ENCODE measurements at regions not wholly inside any gene's neighbourhood (a gene's known extent, or its start where the extent isn't known, plus 50 kb on each side); places are given as distances from the start of the nearest gene placed in this dataset.

GRCh38 chr13:47675871-47676270, 325.2 kb downstream of the SUCLA2 start:
- POLR2A ChIA-PET = no interaction called here

DNA sequence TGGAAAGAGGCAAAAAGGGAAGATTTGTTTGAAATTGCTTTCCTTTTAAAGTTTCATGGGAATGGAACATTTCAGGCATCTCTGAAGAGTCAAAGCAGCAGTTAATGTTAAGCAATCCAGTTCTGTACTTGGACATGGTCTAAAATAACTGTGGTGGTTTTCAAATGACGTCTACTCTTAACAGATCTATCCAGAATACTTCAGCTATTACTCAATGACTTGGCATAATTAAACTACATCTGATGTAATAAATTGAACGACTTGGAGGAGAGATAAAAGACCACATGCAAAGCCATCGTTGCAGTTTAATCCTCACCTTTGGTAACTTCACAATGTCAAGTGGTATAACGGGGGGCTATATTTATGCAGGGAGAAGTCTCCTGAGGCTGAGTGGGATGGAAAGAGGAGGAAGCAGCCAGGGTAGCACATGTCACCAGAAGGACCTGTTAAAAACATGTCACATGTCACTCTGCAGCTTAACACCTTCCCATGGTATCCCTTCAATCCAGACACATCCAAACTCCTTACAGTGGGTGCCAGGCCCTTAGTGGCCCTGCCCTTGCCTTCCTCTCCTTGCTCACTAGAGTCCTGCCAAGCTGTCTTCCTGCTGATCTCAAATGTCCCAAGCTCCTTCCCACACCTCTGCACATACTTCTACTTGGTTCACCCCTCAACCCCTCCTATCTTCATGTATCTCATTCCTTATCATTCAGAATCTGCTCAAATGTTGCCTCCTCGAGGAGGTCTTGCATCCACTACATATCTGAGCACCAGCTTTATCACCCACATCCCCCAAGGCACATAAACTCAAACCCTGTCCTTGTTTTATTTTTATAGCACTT, 327.8 kb downstream of the SUCLA2 start:
- no peaks in the 10 kb centered on the region for H3K9me3 Mint-ChIP-seq
- no peak for ATAC-seq (ENCODE audit: poor library complexity)
- POLR2A ChIA-PET = no interaction called here
- TF ChIP-seq, protein P1, sequence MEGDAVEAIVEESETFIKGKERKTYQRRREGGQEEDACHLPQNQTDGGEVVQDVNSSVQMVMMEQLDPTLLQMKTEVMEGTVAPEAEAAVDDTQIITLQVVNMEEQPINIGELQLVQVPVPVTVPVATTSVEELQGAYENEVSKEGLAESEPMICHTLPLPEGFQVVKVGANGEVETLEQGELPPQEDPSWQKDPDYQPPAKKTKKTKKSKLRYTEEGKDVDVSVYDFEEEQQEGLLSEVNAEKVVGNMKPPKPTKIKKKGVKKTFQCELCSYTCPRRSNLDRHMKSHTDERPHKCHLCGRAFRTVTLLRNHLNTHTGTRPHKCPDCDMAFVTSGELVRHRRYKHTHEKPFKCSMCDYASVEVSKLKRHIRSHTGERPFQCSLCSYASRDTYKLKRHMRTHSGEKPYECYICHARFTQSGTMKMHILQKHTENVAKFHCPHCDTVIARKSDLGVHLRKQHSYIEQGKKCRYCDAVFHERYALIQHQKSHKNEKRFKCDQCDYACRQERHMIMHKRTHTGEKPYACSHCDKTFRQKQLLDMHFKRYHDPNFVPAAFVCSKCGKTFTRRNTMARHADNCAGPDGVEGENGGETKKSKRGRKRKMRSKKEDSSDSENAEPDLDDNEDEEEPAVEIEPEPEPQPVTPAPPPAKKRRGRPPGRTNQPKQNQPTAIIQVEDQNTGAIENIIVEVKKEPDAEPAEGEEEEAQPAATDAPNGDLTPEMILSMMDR (IDR thresholded peaks at IDR 0.05) = no peak
- H3K4me3 ChIP-seq (ENCODE audit: low read length) = no peak overlapping the region
- no peaks in the 10 kb centered on the region for H3K4me1 ChIP-seq (ENCODE audit: insufficient read depth, low read length)
- H3K36me3 ChIP-seq (ENCODE audit: insufficient read depth, low read length) = no peaks in the 10 kb centered on the region
- no peak overlapping the region for H3K4me3 Mint-ChIP-seq
- H3K4me1 Mint-ChIP-seq (ENCODE audit: low read depth) = no peaks in the 10 kb centered on the region
- no peaks in the 10 kb centered on the region for H3K36me3 Mint-ChIP-seq (ENCODE audit: low read depth)
- no peak overlapping the region for H3K27ac Mint-ChIP-seq
- no peaks in the 10 kb centered on the region for H3K27me3 ChIP-seq (ENCODE audit: control insufficient read depth in 1 of 2, insufficient read depth in 2 of 2, low read length in 2 of 2)
- DNase-seq = no peak
- no peak overlapping the region for H3K27ac ChIP-seq (ENCODE audit: low read depth in 1 of 2, low read length in 2 of 2)
- intact Hi-C loops (cut with DNase I, micrococcal nuclease) = no loop called here
- H3K27me3 Mint-ChIP-seq = no peaks in the 10 kb centered on the region
- CTCF ChIA-PET = no interaction called here
- H3K9me3 ChIP-seq (ENCODE audit: control insufficient read depth in 1 of 2, insufficient read depth in 1 of 2, low read length in 2 of 2) = no peaks in the 10 kb centered on the region

More at GRCh38 chr13:47675871-47676270, 325.2 kb downstream of the SUCLA2 start:
- intact Hi-C loops (cut with DNase I, micrococcal nuclease) = no loop called here
- Histone ChIP-seq H3K27ac (ENCODE audit: low read depth in 1 of 2, low read length in 2 of 2) (no peak overlapping the region), H3K27me3 (ENCODE audit: control insufficient read depth in 1 of 2, insufficient read depth in 2 of 2, low read length in 2 of 2) (no peaks in the 10 kb centered on the region), H3K36me3 (ENCODE audit: insufficient read depth, low read length) (no peaks in the 10 kb centered on the region), H3K9me3 (ENCODE audit: control insufficient read depth in 1 of 2, insufficient read depth in 1 of 2, low read length in 2 of 2) (no peaks in the 10 kb centered on the region), H3K4me1 (ENCODE audit: insufficient read depth, low read length) (no peaks in the 10 kb centered on the region), H3K4me3 (ENCODE audit: low read length) (no peak overlapping the region)
- Mint-ChIP-seq H3K27me3 (peaks cover 8% of the 10 kb centered on the region), H3K9me3 (no peaks in the 10 kb centered on the region), H3K36me3 (ENCODE audit: low read depth) (no peaks in the 10 kb centered on the region), H3K4me3 (no peak overlapping the region), H3K27ac (no peak overlapping the region), H3K4me1 (ENCODE audit: low read depth) (no peaks in the 10 kb centered on the region)
- CTCF ChIA-PET = no interaction called here
- no peak for DNase-seq
- no peak for ATAC-seq (ENCODE audit: poor library complexity)
- TF ChIP-seq, protein P1 (IDR thresholded peaks at IDR 0.05) = no peak

GRCh38 chr13:47672245-47673008, 328.6 kb downstream of the SUCLA2 start:
- CTCF ChIA-PET = no interaction called here
- no peak overlapping the region for H3K4me3 ChIP-seq (ENCODE audit: low read length)
- H3K27ac Mint-ChIP-seq = no peak overlapping the region
- H3K27me3 ChIP-seq (ENCODE audit: control insufficient read depth in 1 of 2, insufficient read depth in 2 of 2, low read length in 2 of 2) = no peaks in the 10 kb centered on the region
- TF ChIP-seq, protein P1 (IDR thresholded peaks at IDR 0.05) = no peak
- ATAC-seq (ENCODE audit: poor library complexity) = no peak
- H3K36me3 ChIP-seq (ENCODE audit: insufficient read depth, low read length) = no peaks in the 10 kb centered on the region
- no peaks in the 10 kb centered on the region for H3K27me3 Mint-ChIP-seq
- intact Hi-C loops (cut with DNase I, micrococcal nuclease) = no loop called here
- no peak overlapping the region for H3K4me3 Mint-ChIP-seq
- H3K9me3 ChIP-seq (ENCODE audit: control insufficient read depth in 1 of 2, insufficient read depth in 1 of 2, low read length in 2 of 2) = no peaks in the 10 kb centered on the region
- peaks cover 2% of the 10 kb centered on the region for H3K9me3 Mint-ChIP-seq
- no peaks in the 10 kb centered on the region for H3K4me1 ChIP-seq (ENCODE audit: insufficient read depth, low read length)
- no peak for DNase-seq
- POLR2A ChIA-PET = no interaction called here
- no peaks in the 10 kb centered on the region for H3K4me1 Mint-ChIP-seq (ENCODE audit: low read depth)
- no peak overlapping the region for H3K27ac ChIP-seq (ENCODE audit: low read depth in 1 of 2, low read length in 2 of 2)
- no peaks in the 10 kb centered on the region for H3K36me3 Mint-ChIP-seq (ENCODE audit: low read depth)
